HepG2 (cell line): ENCODE measurements at regions not wholly inside any gene's neighbourhood (a gene's known extent, or its start where the extent isn't known, plus 50 kb on each side); places are given as distances from the start of the nearest gene placed in this dataset.

Experiments
- ATAC-seq: fragments of 200-7000 bp; cut with Tn5 transposase; 3 replicates; pipeline ENCODE4 v1.9.1; 2020; ENCODE audit warnings: mild to moderate bottlenecking, moderate library complexity
- BruUV-seq: library from RNA; stranded (reverse); fragments of 400-500 nt; replicated peaks from 2 replicates; lab custom pipeline; 2021; lab: Mats Ljungman, UMichigan
- CTCF ChIA-PET: fragments of 300-600 bp; formaldehyde crosslinking; extraction: SDS; loops from one replicate; lab custom pipeline; 2021; ENCODE audit warnings: low total read pairs, inconsistent platforms, low intra/inter-chr PET ratio; lab: Yijun Ruan, JAX
- POLR2A ChIA-PET: fragments of 350-600 bp; sonication (Branson Sonifier 250); formaldehyde crosslinking; loops from one replicate; lab custom pipeline; 2020; ENCODE audit warnings: antibody characterized with exemption, inconsistent platforms; lab: Yijun Ruan, JAX
- DNase-seq: peaks from one replicate; pipeline ENCODE4 v3.0.0-alpha.2; 2015; ENCODE audit warnings: low spot score
- FAIRE-seq: peaks from 3 replicates; lab custom pipeline; 2011; peaks lifted over from hg19 to GRCh38; lab: Jason Lieb, UNC
- H2AFZ ChIP-seq: one replicate; pipeline ENCODE4 v1.6.1; 2011; ENCODE audit warnings: low read length, inconsistent platforms
- H3K27ac ChIP-seq: fragments of 300-600 bp; 3 replicates; pipeline ENCODE4 v1.8.0; 2011; ENCODE audit warnings: mixed run types, mild to moderate bottlenecking, mixed read lengths, low read length, inconsistent platforms; ENCODE audit not compliant: insufficient read depth; ENCODE audit errors: extremely low read length
- H3K27me3 ChIP-seq, 2 experiments: fragments of 200-600 bp in 1 of 2; 2 replicates in 1 of 2; 3 replicates in 1 of 2; pipeline versions ENCODE4 v1.6.0 to v1.8.0; 2011; ENCODE audit warnings: low read length in 2 of 2, mild to moderate bottlenecking in 2 of 2, moderate library complexity in 2 of 2, inconsistent platforms in 1 of 2; ENCODE audit not compliant: insufficient read depth in 2 of 2, control insufficient read depth in 1 of 2
- H3K36me3 ChIP-seq, 2 experiments: fragments of 200-600 bp in 1 of 2; replicated peaks in 1 of 2; 2 replicates in 1 of 2; 3 replicates in 1 of 2; pipeline versions ENCODE4 v1.5.1 to v1.8.0; 2011; ENCODE audit warnings: low read length in 2 of 2, inconsistent platforms in 1 of 2; ENCODE audit not compliant: insufficient read depth in 2 of 2, control insufficient read depth in 1 of 2
- H3K4me1 ChIP-seq: 2 replicates; pipeline ENCODE4 v1.5.1; 2012; ENCODE audit warnings: low read length, inconsistent platforms; ENCODE audit not compliant: insufficient read depth
- H3K4me2 ChIP-seq: 2 replicates; pipeline ENCODE4 v1.6.0; 2011; ENCODE audit warnings: low read depth, low read length, inconsistent platforms
- H3K4me3 ChIP-seq, 3 experiments: fragments of 200-600 bp in 1 of 3; sonication (generic), shearing (Covaris generic) in 1 of 3; replicated peaks in 1 of 3; 2 replicates each; pipeline ENCODE4 v1.5.1; 2011 to 2016; ENCODE audit warnings: low read length in 3 of 3, inconsistent platforms in 2 of 3, low read depth in 2 of 3, mild to moderate bottlenecking in 2 of 3, control low read depth in 1 of 3, mixed read lengths in 1 of 3; ENCODE audit not compliant: insufficient read depth in 1 of 3
- H3K79me2 ChIP-seq: one replicate; pipeline ENCODE4 v1.6.1; 2011; ENCODE audit warnings: low read length, inconsistent platforms; ENCODE audit not compliant: insufficient read depth
- H3K9ac ChIP-seq: 2 replicates; pipeline ENCODE4 v1.6.0; 2011; ENCODE audit warnings: mild to moderate bottlenecking, low read depth, low read length, inconsistent platforms; ENCODE audit not compliant: insufficient read depth
- H3K9me3 ChIP-seq: 2 replicates; pipeline ENCODE4 v1.5.1; 2012; ENCODE audit warnings: mild to moderate bottlenecking, low read length
- H4K20me1 ChIP-seq: 2 replicates; pipeline ENCODE4 v1.6.0; 2011; ENCODE audit warnings: inconsistent platforms, mild to moderate bottlenecking, low read length, moderate library complexity; ENCODE audit not compliant: insufficient read depth
- AKAP8 ChIP-seq: sonication (generic); formaldehyde crosslinking; IDR thresholded peaks from 2 replicates; pipeline ENCODE4 v1.5.1; 2020; ENCODE audit warnings: mild to moderate bottlenecking, missing genetic modification reagents
- DNMT3B ChIP-seq: conservative IDR thresholded peaks from 2 replicates; pipeline ENCODE4 v1.6.1; 2016; ENCODE audit warnings: missing biosample characterization, control low read depth
- E2F5 ChIP-seq: sonication (generic); formaldehyde crosslinking; conservative IDR thresholded peaks from 2 replicates; pipeline ENCODE4 v1.4.0; 2020; ENCODE audit warnings: missing genetic modification reagents
- KLF11 ChIP-seq: IDR thresholded peaks from 2 replicates; pipeline ENCODE4 v1.6.1; 2016; ENCODE audit warnings: missing compliant biosample characterization
- MEF2D ChIP-seq: sonication (generic); formaldehyde crosslinking; IDR thresholded peaks from 2 replicates; pipeline ENCODE4 v1.5.1; 2020; ENCODE audit warnings: mild to moderate bottlenecking, missing genetic modification reagents
- SAFB2 ChIP-seq: sonication (generic); formaldehyde crosslinking; IDR thresholded peaks from 2 replicates; pipeline ENCODE4 v1.5.1; 2020; ENCODE audit warnings: missing genetic modification reagents, low read depth, mild to moderate bottlenecking, borderline replicate concordance
- SYNCRIP ChIP-seq: fragments of 200-400 bp; formaldehyde crosslinking; IDR thresholded peaks from 2 replicates; pipeline ENCODE4 v1.6.1; 2018; ENCODE audit warnings: mild to moderate bottlenecking, low read depth, low read length; ENCODE audit not compliant: insufficient read depth
- USF2 ChIP-seq, 2 experiments: sonication (generic) in 1 of 2; formaldehyde crosslinking in 1 of 2; IDR thresholded peaks; 2 replicates each; pipeline versions ENCODE4 v1.5.1 to v1.6.1; 2011 to 2020; ENCODE audit warnings: borderline replicate concordance in 1 of 2, low read depth in 1 of 2, low read length in 1 of 2, mild to moderate bottlenecking in 1 of 2, missing genetic modification reagents in 1 of 2, moderate library complexity in 1 of 2
- ZBTB21 ChIP-seq: sonication (generic); formaldehyde crosslinking; IDR thresholded peaks from 2 replicates; pipeline ENCODE4 v1.4.0; 2020; ENCODE audit warnings: missing genetic modification reagents
- ZNF589 ChIP-seq: sonication (generic); formaldehyde crosslinking; conservative IDR thresholded peaks from 2 replicates; pipeline ENCODE4 v1.8.0; 2022; ENCODE audit warnings: mild to moderate bottlenecking, moderate library complexity, missing genetic modification reagents
- in situ Hi-C: cut with HindIII; loops from 2 replicates; pipeline ENCODE4 v1.10.0; 2017; ENCODE audit warnings: low pct_unique_long_range_greater_than_20kb; ENCODE audit not compliant: extremely low pct_ligation_motif_present
- intact Hi-C: fragments of 100-400 bp; cut with micrococcal nuclease; formaldehyde crosslinking; loops from one replicate; pipeline ENCODE4 v1.10.0; 2022; ENCODE audit not compliant: unreplicated experiment

- H2AFZ ChIP-seq: no peak overlapping the region
- H3K4me2 ChIP-seq: no peak overlapping the region
- H3K4me3 ChIP-seq: no peak overlapping the region
- H3K36me3 ChIP-seq: no peaks in the 10 kb centered on the region
- no peak overlapping the region for H3K27ac ChIP-seq
- in situ Hi-C loops: no loop called here
- H3K4me1 ChIP-seq: peaks cover 10% of the 10 kb centered on the region; the same call in 1 of the 2 replicates
- no peaks in the 10 kb centered on the region for H4K20me1 ChIP-seq
- CTCF ChIA-PET: no interaction called here
- TF ChIP-seq ZBTB21 (CRISPR knock-in tag) (no peak), KLF11 (CRISPR knock-in tag) (no peak), SYNCRIP (no peak), ZNF589 (CRISPR knock-in tag) (no peak), USF2 (IDR thresholded peaks at IDR 0.05; ENCODE audit: low read depth, low read length) (no peak), USF2 (CRISPR knock-in tag; IDR thresholded peaks at IDR 0.05; ENCODE audit: borderline replicate concordance) (no peak), SAFB2 (CRISPR knock-in tag) (no peak), E2F5 (no peak), DNMT3B (CRISPR knock-in tag) (no peak), MEF2D (CRISPR knock-in tag) (no peak), AKAP8 (no peak)
- TF ChIP-seq, all 625 proteins: peak for 0
- intact Hi-C loops: no loop called here
- Histone ChIP-seq H3K79me2 (no peaks in the 10 kb centered on the region), H3K9ac (no peak overlapping the region), H3K9me3 (no peaks in the 10 kb centered on the region), H3K27me3 (no peaks in the 10 kb centered on the region)
- POLR2A ChIA-PET: no interaction called here
- ATAC-seq: no peak
- FAIRE-seq: no peak
- no TSS peak for BruUV-seq
- DNase-seq: no peak
Measured at GRCh38 chr4:107559653-107560052, 160.4 kb downstream of the PAPSS1 start.
